Activated CD4-positive, CD25-positive, alpha-beta regulatory T cell (primary cell): ENCODE measurements at regions not wholly inside any gene's neighbourhood (a gene's known extent, or its start where the extent isn't known, plus 50 kb on each side); places are given as distances from the start of the nearest gene placed in this dataset.

ENCODE experiments used
- DNase-seq, 4 experiments: peaks; one replicate each; lab custom pipeline; 2025; lab: John Stamatoyannopoulos, UW

- DNase-seq = no peak
Observed at GRCh38 chr5:166959766-166960165, 1331.7 kb upstream of the WWC1 start.

GRCh38 chr5:166961028-166961427, 1330.4 kb upstream of the WWC1 start:
- no peak for DNase-seq

- no peak for DNase-seq
Observed at GRCh38 chr5:166961913-166962312, 1329.5 kb upstream of the WWC1 start.

- no peak for DNase-seq
Observed at GRCh38 chr5:166962461-166962860, 1329.0 kb upstream of the WWC1 start.

- no peak for DNase-seq
Observed at GRCh38 chr5:166963596-166963995, 1327.8 kb upstream of the WWC1 start.

GRCh38 chr5:166977911-166978422, 1313.5 kb upstream of the WWC1 start:
- DNase-seq = no peak

- no peak for DNase-seq
Observed at GRCh38 chr5:166979307-166979895, 1312.0 kb upstream of the WWC1 start.

GRCh38 chr5:166980666-166981065, 1310.8 kb upstream of the WWC1 start:
- DNase-seq = no peak

GRCh38 chr5:166982226-166982625, 1309.2 kb upstream of the WWC1 start:
- no peak for DNase-seq

- DNase-seq = no peak
Observed at GRCh38 chr5:166991601-166992000, 1299.8 kb upstream of the WWC1 start.

GRCh38 chr5:166992108-166992507, 1299.3 kb upstream of the WWC1 start:
- no peak for DNase-seq

GRCh38 chr5:166992874-166993722, 1298.3 kb upstream of the WWC1 start:
- no peak for DNase-seq

- DNase-seq = no peak
Observed at GRCh38 chr5:166994226-166994625, 1297.2 kb upstream of the WWC1 start.

- no peak for DNase-seq
Observed at GRCh38 chr5:167001246-167001645, 1290.2 kb upstream of the WWC1 start.

GRCh38 chr5:167008705-167009104, 1282.7 kb upstream of the WWC1 start:
- DNase-seq = no peak

- no peak for DNase-seq
Observed at GRCh38 chr5:167011196-167011595, 1280.2 kb upstream of the WWC1 start.

GRCh38 chr5:167012123-167013034, 1279.1 kb upstream of the WWC1 start:
- no peak for DNase-seq

- no peak for DNase-seq
Observed at GRCh38 chr5:167014401-167015056, 1276.9 kb upstream of the WWC1 start.

GRCh38 chr5:167020418-167020817, 1271.0 kb upstream of the WWC1 start:
- no peak for DNase-seq

- no peak for DNase-seq
Observed at GRCh38 chr5:167029488-167029887, 1262.0 kb upstream of the WWC1 start.

GRCh38 chr5:167030500-167031120, 1260.8 kb upstream of the WWC1 start:
- DNase-seq = no peak
